ENCODE measurements at regions not wholly inside any gene's neighbourhood (a gene's known extent, or its start where the extent isn't known, plus 50 kb on each side); places are given as distances from the start of the nearest gene placed in this dataset.

DNA sequence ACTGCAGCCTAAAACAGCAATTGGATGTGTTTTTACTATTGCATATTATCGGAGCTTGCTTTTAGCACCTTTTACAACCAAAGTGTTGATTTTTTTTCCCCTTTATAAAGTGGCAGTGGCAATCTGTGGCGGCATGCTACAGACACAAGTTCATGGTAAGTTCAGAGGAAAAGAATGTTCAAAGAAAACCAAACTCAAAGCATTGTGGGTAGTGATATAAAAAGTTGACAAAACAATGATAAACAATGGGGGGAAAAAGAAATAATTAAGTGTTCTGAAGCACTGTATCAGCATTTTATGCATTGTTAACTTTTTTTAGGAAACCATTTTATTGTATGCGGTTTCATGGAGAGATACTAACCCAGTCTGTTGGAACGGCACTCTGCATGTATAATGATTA is 492.0 kb upstream of the SOX5 start:
- TF ChIP-seq, protein P1, sequence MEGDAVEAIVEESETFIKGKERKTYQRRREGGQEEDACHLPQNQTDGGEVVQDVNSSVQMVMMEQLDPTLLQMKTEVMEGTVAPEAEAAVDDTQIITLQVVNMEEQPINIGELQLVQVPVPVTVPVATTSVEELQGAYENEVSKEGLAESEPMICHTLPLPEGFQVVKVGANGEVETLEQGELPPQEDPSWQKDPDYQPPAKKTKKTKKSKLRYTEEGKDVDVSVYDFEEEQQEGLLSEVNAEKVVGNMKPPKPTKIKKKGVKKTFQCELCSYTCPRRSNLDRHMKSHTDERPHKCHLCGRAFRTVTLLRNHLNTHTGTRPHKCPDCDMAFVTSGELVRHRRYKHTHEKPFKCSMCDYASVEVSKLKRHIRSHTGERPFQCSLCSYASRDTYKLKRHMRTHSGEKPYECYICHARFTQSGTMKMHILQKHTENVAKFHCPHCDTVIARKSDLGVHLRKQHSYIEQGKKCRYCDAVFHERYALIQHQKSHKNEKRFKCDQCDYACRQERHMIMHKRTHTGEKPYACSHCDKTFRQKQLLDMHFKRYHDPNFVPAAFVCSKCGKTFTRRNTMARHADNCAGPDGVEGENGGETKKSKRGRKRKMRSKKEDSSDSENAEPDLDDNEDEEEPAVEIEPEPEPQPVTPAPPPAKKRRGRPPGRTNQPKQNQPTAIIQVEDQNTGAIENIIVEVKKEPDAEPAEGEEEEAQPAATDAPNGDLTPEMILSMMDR (IDR thresholded peaks at IDR 0.05; ENCODE audit: low read depth, low read length): no peak
- TF ChIP-seq, protein P2, sequence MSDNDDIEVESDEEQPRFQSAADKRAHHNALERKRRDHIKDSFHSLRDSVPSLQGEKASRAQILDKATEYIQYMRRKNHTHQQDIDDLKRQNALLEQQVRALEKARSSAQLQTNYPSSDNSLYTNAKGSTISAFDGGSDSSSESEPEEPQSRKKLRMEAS (IDR thresholded peaks at IDR 0.05; ENCODE audit: low read depth, low read length): no peak
- no peak for TF ChIP-seq POLR2A (IDR thresholded peaks at IDR 0.05; ENCODE audit: extremely low read depth, insufficient read length)

All from NB4 (cell line).